ENCODE measurements at regions not wholly inside any gene's neighbourhood (a gene's known extent, or its start where the extent isn't known, plus 50 kb on each side); places are given as distances from the start of the nearest gene placed in this dataset.

- no peak overlapping the region for H3K4me3 ChIP-seq
- intact Hi-C loops (cut with DNase I): no loop called here
These were observed 1104.0 kb downstream of the EPHA7 start for GRCh38 chr6:92315312-92315711.

GRCh38 chr6:92297101-92297500 is 1122.3 kb downstream of the EPHA7 start:
- no peak overlapping the region for H3K4me3 ChIP-seq
- intact Hi-C loops (cut with DNase I): no loop called here
- H3K36me3 ChIP-seq: no peaks in the 10 kb centered on the region
- H3K27ac ChIP-seq: no peak overlapping the region
- ATAC-seq: no peak
- TF ChIP-seq CTCF (IDR thresholded peaks at IDR 0.05): no peak
- H3K27me3 ChIP-seq (ENCODE audit: low read depth): no peaks in the 10 kb centered on the region
- DNase-seq: no peak
- no peaks in the 10 kb centered on the region for H3K9me3 ChIP-seq
- H3K4me1 ChIP-seq: no peaks in the 10 kb centered on the region

More at GRCh38 chr6:92315312-92315711, 1104.0 kb downstream of the EPHA7 start:
- no peaks in the 10 kb centered on the region for H3K9me3 ChIP-seq
- no peak for TF ChIP-seq CTCF (IDR thresholded peaks at IDR 0.05)
- no peaks in the 10 kb centered on the region for H3K36me3 ChIP-seq
- no peaks in the 10 kb centered on the region for H3K27me3 ChIP-seq (ENCODE audit: low read depth)
- no peak for DNase-seq
- H3K27ac ChIP-seq: no peak overlapping the region
- ATAC-seq: no peak
- no peaks in the 10 kb centered on the region for H3K4me1 ChIP-seq

GRCh38 chr6:92292067-92292466 is 1127.3 kb downstream of the EPHA7 start:
- DNase-seq: no peak
- no peaks in the 10 kb centered on the region for H3K27me3 ChIP-seq (ENCODE audit: low read depth)
- intact Hi-C loops (cut with DNase I): no loop called here
- no peak overlapping the region for H3K27ac ChIP-seq
- H3K9me3 ChIP-seq: no peaks in the 10 kb centered on the region
- no peak for ATAC-seq
- H3K36me3 ChIP-seq: no peaks in the 10 kb centered on the region
- H3K4me3 ChIP-seq: no peak overlapping the region
- no peaks in the 10 kb centered on the region for H3K4me1 ChIP-seq
- no peak for TF ChIP-seq CTCF (IDR thresholded peaks at IDR 0.05)

GRCh38 chr6:92289831-92290230 is 1129.5 kb downstream of the EPHA7 start:
- DNase-seq (no peak), ATAC-seq (no peak)
- no peaks in the 10 kb centered on the region for H3K27me3 ChIP-seq (ENCODE audit: low read depth)
- no peak overlapping the region for H3K27ac ChIP-seq
- no peaks in the 10 kb centered on the region for H3K4me1 ChIP-seq
- intact Hi-C loops (cut with DNase I): no loop called here
- no peaks in the 10 kb centered on the region for H3K36me3 ChIP-seq
- no peak overlapping the region for H3K4me3 ChIP-seq
- no peak for TF ChIP-seq CTCF (IDR thresholded peaks at IDR 0.05)
- H3K9me3 ChIP-seq: no peaks in the 10 kb centered on the region

- intact Hi-C loops (cut with DNase I): no loop called here
- H3K36me3 ChIP-seq: no peaks in the 10 kb centered on the region
- ATAC-seq: no peak
- no peak overlapping the region for H3K4me3 ChIP-seq
- no peak for DNase-seq
- no peak for TF ChIP-seq CTCF (IDR thresholded peaks at IDR 0.05)
- H3K27ac ChIP-seq: no peak overlapping the region
- no peaks in the 10 kb centered on the region for H3K4me1 ChIP-seq
- H3K27me3 ChIP-seq (ENCODE audit: low read depth): no peaks in the 10 kb centered on the region
- no peaks in the 10 kb centered on the region for H3K9me3 ChIP-seq
These were observed 1137.7 kb downstream of the EPHA7 start for GRCh38 chr6:92281571-92282076.

GRCh38 chr6:92275150-92275549 is 1144.2 kb downstream of the EPHA7 start:
- H3K4me3 ChIP-seq: no peak overlapping the region
- no peaks in the 10 kb centered on the region for H3K27me3 ChIP-seq (ENCODE audit: low read depth)
- H3K36me3 ChIP-seq: no peaks in the 10 kb centered on the region
- intact Hi-C loops (cut with DNase I): no loop called here
- no peaks in the 10 kb centered on the region for H3K4me1 ChIP-seq
- ATAC-seq (no peak), DNase-seq (no peak)
- TF ChIP-seq CTCF (IDR thresholded peaks at IDR 0.05): no peak
- H3K9me3 ChIP-seq: no peaks in the 10 kb centered on the region
- H3K27ac ChIP-seq: no peak overlapping the region

Measured in lower lobe of right lung (tissue), 2 donors.